ENCODE measurements at regions not wholly inside any gene's neighbourhood (a gene's known extent, or its start where the extent isn't known, plus 50 kb on each side); places are given as distances from the start of the nearest gene placed in this dataset.

GRCh38 chr3:188083011-188083410 is 70.9 kb upstream of the LPP start (continued):
- TF ChIP-seq ZNF785 (tag by site-specific recombination; IDR thresholded peaks at IDR 0.05) = no peak

- no peak overlapping the region for H3K27ac ChIP-seq (ENCODE audit: extremely low read depth, low read depth, low read length)
- no peak overlapping the region for H3K4me3 ChIP-seq (ENCODE audit: low read depth, low read length)
- H3K36me3 ChIP-seq (ENCODE audit: control insufficient read depth in 2 of 2, insufficient read depth in 1 of 2, low read length in 2 of 2) = no peaks in the 10 kb centered on the region
- no peaks in the 10 kb centered on the region for H3K9me3 ChIP-seq (ENCODE audit: control insufficient read depth, insufficient read depth, low read depth, low read length)
- POLR2A ChIA-PET = no interaction called here
- no peaks in the 10 kb centered on the region for H3K4me1 ChIP-seq (ENCODE audit: control insufficient read depth, insufficient read depth, low read length)
- TF ChIP-seq ZNF341 (tag by site-specific recombination; IDR thresholded peaks at IDR 0.05; ENCODE audit: low read depth) = 0 out of 2 replicates have a peak, but pooled peaks have one; percentile 38
- TF ChIP-seq PRDM6 (tag by site-specific recombination; IDR thresholded peaks at IDR 0.05) = no peak
- CTCF ChIA-PET = no interaction called here
Observed at GRCh38 chr3:188084752-188085583, 69.0 kb upstream of the LPP start.

GRCh38 chr3:188085584-188086560 is 68.1 kb upstream of the LPP start:
- POLR2A ChIA-PET = no interaction called here
- H3K9me3 ChIP-seq (ENCODE audit: control insufficient read depth, insufficient read depth, low read depth, low read length) = no peaks in the 10 kb centered on the region
- H3K4me3 ChIP-seq (ENCODE audit: low read depth, low read length) = no peak overlapping the region
- TF ChIP-seq KLF9 (tag by site-specific recombination; IDR thresholded peaks at IDR 0.05; ENCODE audit: low read depth) = no peak
- no peak for TF ChIP-seq GLI2 (tag by site-specific recombination; IDR thresholded peaks at IDR 0.05; ENCODE audit: borderline replicate concordance, low read depth)
- H3K36me3 ChIP-seq (ENCODE audit: control insufficient read depth in 2 of 2, insufficient read depth in 1 of 2, low read length in 2 of 2) = no peaks in the 10 kb centered on the region
- H3K4me1 ChIP-seq (ENCODE audit: control insufficient read depth, insufficient read depth, low read length) = no peaks in the 10 kb centered on the region
- no peak overlapping the region for H3K27ac ChIP-seq (ENCODE audit: extremely low read depth, low read depth, low read length)
- CTCF ChIA-PET = interaction anchor here (0.6 to 0.7 kb wide), 2 partner anchors 23 to 227 kb away, joined by 3 read pairs; no protein-coding TSS in a partner anchor

GRCh38 chr3:188088948-188089685 is 64.8 kb upstream of the LPP start:
- POLR2A ChIA-PET = interaction anchor here (0.6 kb wide), 1 partner anchor 367 kb away, joined by 3 read pairs; no protein-coding TSS in a partner anchor
- H3K4me1 ChIP-seq (ENCODE audit: control insufficient read depth, insufficient read depth, low read length) = no peaks in the 10 kb centered on the region
- no peak overlapping the region for H3K27ac ChIP-seq (ENCODE audit: extremely low read depth, low read depth, low read length)
- CTCF ChIA-PET = no interaction called here
- no peak overlapping the region for H3K4me3 ChIP-seq (ENCODE audit: low read depth, low read length)
- no peaks in the 10 kb centered on the region for H3K9me3 ChIP-seq (ENCODE audit: control insufficient read depth, insufficient read depth, low read depth, low read length)
- TF ChIP-seq SP7 (tag by site-specific recombination; IDR thresholded peaks at IDR 0.05) (no peak), ZBTB21 (tag by site-specific recombination; IDR thresholded peaks at IDR 0.05) (no peak), ZNF623 (tag by site-specific recombination; IDR thresholded peaks at IDR 0.05) (no peak), TRIM28 (IDR thresholded peaks at IDR 0.05; ENCODE audit: borderline replicate concordance, low read length) (no peak), ZNF692 (tag by site-specific recombination; IDR thresholded peaks at IDR 0.05) (no peak), YY2 (tag by site-specific recombination; IDR thresholded peaks at IDR 0.05) (no peak), GLI4 (tag by site-specific recombination; IDR thresholded peaks at IDR 0.05) (no peak), KLF16 (tag by site-specific recombination; IDR thresholded peaks at IDR 0.05) (no peak), ZNF280D (tag by site-specific recombination; IDR thresholded peaks at IDR 0.05) (no peak)
- no peaks in the 10 kb centered on the region for H3K36me3 ChIP-seq (ENCODE audit: control insufficient read depth in 2 of 2, insufficient read depth in 1 of 2, low read length in 2 of 2)

Measured in HEK293 (cell line).